H9 (cell line): ENCODE measurements at regions not wholly inside any gene's neighbourhood (a gene's known extent, or its start where the extent isn't known, plus 50 kb on each side); places are given as distances from the start of the nearest gene placed in this dataset.

ENCODE experiments used
- DNase-seq: peaks from one replicate; pipeline ENCODE4 v3.0.0-alpha.2; 2017
- H2AFZ ChIP-seq: one replicate; pipeline ENCODE4 v1.6.1; 2013; ENCODE audit warnings: mild to moderate bottlenecking, low read length, control low read depth, moderate library complexity
- H2AK5ac ChIP-seq: 2 replicates; pipeline ENCODE4 v1.6.1; 2013; ENCODE audit warnings: low read length, control low read depth, mixed read lengths; ENCODE audit not compliant: insufficient read length
- H2BK120ac ChIP-seq: one replicate; pipeline ENCODE4 v1.6.1; 2013; ENCODE audit warnings: low read depth, mild to moderate bottlenecking, low read length, control low read depth, inconsistent platforms; ENCODE audit not compliant: poor library complexity, severe bottlenecking
- H2BK12ac ChIP-seq: 2 replicates; pipeline ENCODE4 v1.6.1; 2013; ENCODE audit warnings: low read length, control low read depth, mixed read lengths, low read depth; ENCODE audit not compliant: insufficient read length
- H2BK15ac ChIP-seq: 2 replicates; pipeline ENCODE4 v1.6.1; 2013; ENCODE audit warnings: low read depth, low read length, control low read depth
- H2BK20ac ChIP-seq: one replicate; pipeline ENCODE4 v1.6.1; 2013; ENCODE audit warnings: low read depth, mild to moderate bottlenecking, low read length, control low read depth, inconsistent platforms; ENCODE audit not compliant: poor library complexity, severe bottlenecking
- H2BK5ac ChIP-seq: 2 replicates; pipeline ENCODE4 v1.6.1; 2013; ENCODE audit warnings: low read length, control low read depth, mixed read lengths; ENCODE audit not compliant: insufficient read length
- H3K14ac ChIP-seq: 2 replicates; pipeline ENCODE4 v1.6.1; 2013; ENCODE audit warnings: low read length, control low read depth; ENCODE audit not compliant: insufficient read depth
- H3K18ac ChIP-seq: 2 replicates; pipeline ENCODE4 v1.6.1; 2013; ENCODE audit warnings: low read depth, mild to moderate bottlenecking, mixed read lengths, low read length, control low read depth; ENCODE audit not compliant: insufficient read length
- H3K23ac ChIP-seq: 2 replicates; pipeline ENCODE4 v1.6.1; 2013; ENCODE audit warnings: low read length, control low read depth, mixed read lengths, low read depth; ENCODE audit not compliant: insufficient read length
- H3K23me2 ChIP-seq: 2 replicates; pipeline ENCODE4 v1.6.1; 2013; ENCODE audit warnings: low read depth, mild to moderate bottlenecking, mixed read lengths, low read length, control low read depth; ENCODE audit not compliant: insufficient read length, poor library complexity, severe bottlenecking
- H3K27ac ChIP-seq: 2 replicates; pipeline ENCODE4 v1.5.1; 2013; ENCODE audit warnings: low read length, control low read depth, mixed read lengths, low read depth; ENCODE audit not compliant: insufficient read length
- H3K27me3 ChIP-seq: 2 replicates; pipeline ENCODE4 v1.6.1; 2013; ENCODE audit warnings: low read length, control low read depth, inconsistent platforms; ENCODE audit not compliant: insufficient read depth
- H3K4ac ChIP-seq: 2 replicates; pipeline ENCODE4 v1.6.1; 2013; ENCODE audit warnings: low read depth, mild to moderate bottlenecking, control low read depth, inconsistent platforms, low read length, moderate library complexity
- H3K4me1 ChIP-seq: 2 replicates; pipeline ENCODE4 v1.6.1; 2013; ENCODE audit warnings: low read length, control low read depth, inconsistent platforms; ENCODE audit not compliant: insufficient read depth
- H3K4me2 ChIP-seq: 2 replicates; pipeline ENCODE4 v1.6.1; 2013; ENCODE audit warnings: low read length, control low read depth, mixed read lengths; ENCODE audit not compliant: insufficient read length, insufficient read depth
- H3K56ac ChIP-seq: 2 replicates; pipeline ENCODE4 v1.6.1; 2013; ENCODE audit warnings: low read depth, mild to moderate bottlenecking, mixed read lengths, low read length, control low read depth; ENCODE audit not compliant: insufficient read length
- H3K79me1 ChIP-seq: 2 replicates; pipeline ENCODE4 v1.6.1; 2013; ENCODE audit warnings: low read depth, mild to moderate bottlenecking, moderate library complexity, low read length, control low read depth, inconsistent platforms; ENCODE audit not compliant: insufficient read depth, poor library complexity, severe bottlenecking
- H3K79me2 ChIP-seq: 2 replicates; pipeline ENCODE4 v1.6.1; 2013; ENCODE audit warnings: low read length, control low read depth, inconsistent platforms; ENCODE audit not compliant: insufficient read depth
- H3K9ac ChIP-seq: 2 replicates; pipeline ENCODE4 v1.6.1; 2013; ENCODE audit warnings: low read length, control low read depth, mixed read lengths; ENCODE audit not compliant: insufficient read length; ENCODE audit errors: extremely low read depth
- H3K9me3 ChIP-seq: one replicate; pipeline ENCODE4 v1.6.1; 2013; ENCODE audit warnings: low read depth, low read length, inconsistent platforms; ENCODE audit not compliant: control insufficient read depth
- H3T11ph ChIP-seq: one replicate; pipeline ENCODE4 v1.6.1; 2013; ENCODE audit warnings: mild to moderate bottlenecking, low read length, control low read depth, inconsistent platforms
- H4K20me1 ChIP-seq: one replicate; pipeline ENCODE4 v1.6.1; 2013; ENCODE audit not compliant: control insufficient read depth, insufficient read length, insufficient read depth
- H4K5ac ChIP-seq: 2 replicates; pipeline ENCODE4 v1.6.1; 2013; ENCODE audit warnings: low read depth, mild to moderate bottlenecking, mixed read lengths, low read length, control low read depth; ENCODE audit not compliant: insufficient read length
- H4K8ac ChIP-seq: replicated peaks from 2 replicates; pipeline ENCODE4 v1.6.1; 2013; ENCODE audit warnings: low read length, control low read depth, mixed read lengths, low read depth; ENCODE audit not compliant: insufficient read length
- H4K91ac ChIP-seq: 2 replicates; pipeline ENCODE4 v1.6.1; 2013; ENCODE audit warnings: low read depth, mild to moderate bottlenecking, moderate library complexity, mixed read lengths, low read length, control low read depth; ENCODE audit not compliant: insufficient read length
- H3K27ac Mint-ChIP-seq, 3 experiments: 2 replicates in 2 of 3; 3 replicates in 1 of 3; pipeline ENCODE4 v1.8.0; 2020 to 2021; ENCODE audit warnings: mixed read lengths in 3 of 3, mild to moderate bottlenecking in 1 of 3, moderate library complexity in 1 of 3
- H3K27me3 Mint-ChIP-seq: 2 replicates; pipeline ENCODE4 v1.8.0; 2021; ENCODE audit warnings: low read depth, mild to moderate bottlenecking, moderate library complexity, mixed read lengths
- H3K36me3 Mint-ChIP-seq, 3 experiments: 2 replicates in 2 of 3; 3 replicates in 1 of 3; pipeline ENCODE4 v1.8.0; 2020 to 2021; ENCODE audit warnings: low read depth in 3 of 3, mixed read lengths in 3 of 3; ENCODE audit not compliant: insufficient read depth in 1 of 3
- H3K4me1 Mint-ChIP-seq, 2 experiments: 2 replicates each; pipeline ENCODE4 v1.8.0; 2020; ENCODE audit warnings: mixed read lengths in 2 of 2
- H3K4me3 Mint-ChIP-seq, 2 experiments: 2 replicates in 1 of 2; 3 replicates in 1 of 2; pipeline ENCODE4 v1.8.0; 2020 to 2021; ENCODE audit warnings: mild to moderate bottlenecking in 2 of 2, mixed read lengths in 2 of 2, moderate library complexity in 1 of 2
- H3K9me3 Mint-ChIP-seq, 2 experiments: 2 replicates in 1 of 2; 3 replicates in 1 of 2; pipeline ENCODE4 v1.8.0; 2020; ENCODE audit warnings: mild to moderate bottlenecking in 2 of 2, mixed read lengths in 2 of 2, moderate library complexity in 1 of 2
- CTCF ChIP-seq: fragments of 200-600 bp; sonication (generic); conservative IDR thresholded peaks from 3 replicates; pipeline ENCODE4 v1.8.0; 2021; ENCODE audit warnings: antibody characterized with exemption, mild to moderate bottlenecking
- whole genome bisulfite sequencing: extraction: QIAGEN DNeasy Blood & Tissue Kit; methylation state at CpG from one replicate; pipeline ENCODE4 v1.1.7; 2013; ENCODE audit warnings: missing lambda C conversion rate, low lambda C conversion rate, mixed read lengths; ENCODE audit not compliant: insufficient read length; ENCODE audit errors: extremely low coverage; 5-methylcytosine and 5-hydroxymethylcytosine counted together

- Mint-ChIP-seq H3K4me1 (no peaks in the 10 kb centered on the region), H3K4me3 (no peak overlapping the region), H3K9me3 (no peaks in the 10 kb centered on the region), H3K36me3 (no peaks in the 10 kb centered on the region; a peak in 1 of 7 replicates), H3K27ac (no peak overlapping the region), H3K27me3 (no peaks in the 10 kb centered on the region)
- Histone ChIP-seq H3K9ac (no peak overlapping the region), H4K91ac (no peak overlapping the region), H2BK20ac (no peak overlapping the region), H3K4ac (no peak overlapping the region), H3K4me1 (no peaks in the 10 kb centered on the region), H2BK120ac (no peak overlapping the region), H2AK5ac (no peak overlapping the region), H4K8ac (no peak overlapping the region), H3K27me3 (no peaks in the 10 kb centered on the region), H2AFZ (no peak overlapping the region), H2BK5ac (no peak overlapping the region), H4K20me1 (no peaks in the 10 kb centered on the region), H3K18ac (no peak overlapping the region), H3K79me2 (no peaks in the 10 kb centered on the region), H2BK15ac (no peak overlapping the region), H2BK12ac (no peak overlapping the region), H4K5ac (no peak overlapping the region), H3K14ac (no peak overlapping the region), H3K56ac (no peak overlapping the region), H3K27ac (no peak overlapping the region), H3K79me1 (no peaks in the 10 kb centered on the region), H3K4me2 (no peak overlapping the region), H3K23ac (no peak overlapping the region), H3K9me3 (no peaks in the 10 kb centered on the region), H3T11ph (no peak overlapping the region), H3K23me2 (no peaks in the 10 kb centered on the region)
- WGBS, result no CpG with 5 or more reads among the region's 2 CpGs
- no peak for DNase-seq
- TF ChIP-seq CTCF, result no peak
Observed at GRCh38 chr2:67576226-67576625, 179.1 kb downstream of the ETAA1 start.
